Ectodermal cell (in vitro differentiated cells): ENCODE measurements at regions not wholly inside any gene's neighbourhood (a gene's known extent, or its start where the extent isn't known, plus 50 kb on each side); places are given as distances from the start of the nearest gene placed in this dataset.
"Not testable (repeated sequence)": the region's sequence is repeated elsewhere in the genome, so short reads cannot be mapped to it uniquely, and the experiment has no call there.

ENCODE experiments used
- H3K27ac ChIP-seq: 2 replicates; pipeline ENCODE4 v1.7.0; 2013; ENCODE audit warnings: mild to moderate bottlenecking, low read depth, low read length; ENCODE audit not compliant: insufficient read depth, poor library complexity, severe bottlenecking
- H3K27me3 ChIP-seq: 2 replicates; pipeline ENCODE4 v1.7.0; 2013; ENCODE audit warnings: mild to moderate bottlenecking, low read length; ENCODE audit not compliant: insufficient read depth, control insufficient read depth, poor library complexity, severe bottlenecking
- H3K36me3 ChIP-seq: one replicate; pipeline ENCODE4 v1.7.0; 2013; ENCODE audit warnings: low read length; ENCODE audit not compliant: control insufficient read depth, insufficient read depth
- H3K4me1 ChIP-seq: one replicate; pipeline ENCODE4 v1.7.0; 2013; ENCODE audit warnings: low read length; ENCODE audit not compliant: control insufficient read depth, insufficient read depth
- H3K4me3 ChIP-seq: 2 replicates; pipeline ENCODE4 v1.7.0; 2013; ENCODE audit warnings: low read depth, low read length, control low read depth; ENCODE audit not compliant: insufficient read depth
- H3K9me3 ChIP-seq: 2 replicates; pipeline ENCODE4 v1.7.0; 2013; ENCODE audit warnings: mild to moderate bottlenecking, low read length, moderate library complexity; ENCODE audit not compliant: control insufficient read depth
- WGBS, 2 experiments: methylation state at CpG; one replicate each; pipeline ENCODE4 v1.1.7; 2013; ENCODE audit warnings: missing lambda C conversion rate in 2 of 2; 5-methylcytosine and 5-hydroxymethylcytosine counted together

GRCh38 chr10:64115908-64116643, 594.9 kb downstream of the REEP3 start:
- H3K4me3 ChIP-seq, result no peak overlapping the region
- no peaks in the 10 kb centered on the region for H3K27me3 ChIP-seq
- peaks cover 2% of the 10 kb centered on the region for H3K9me3 ChIP-seq
- 67 to 70% methylated on average over 4 of the region's 4 CpGs for WGBS, 2 experiments
- H3K4me1 ChIP-seq, result no peaks in the 10 kb centered on the region
- no peak overlapping the region for H3K27ac ChIP-seq
- no peaks in the 10 kb centered on the region for H3K36me3 ChIP-seq

GRCh38 chr10:64116707-64117106, 595.5 kb downstream of the REEP3 start:
- H3K4me3 ChIP-seq, result no peak overlapping the region
- 79% methylated on average over 1 of the region's 1 CpG for WGBS, 2 experiments
- no peaks in the 10 kb centered on the region for H3K36me3 ChIP-seq
- no peaks in the 10 kb centered on the region for H3K4me1 ChIP-seq
- no peaks in the 10 kb centered on the region for H3K27me3 ChIP-seq
- H3K9me3 ChIP-seq, result peaks cover 2% of the 10 kb centered on the region
- H3K27ac ChIP-seq, result no peak overlapping the region

GRCh38 chr10:64118736-64119135, 597.5 kb downstream of the REEP3 start:
- no peaks in the 10 kb centered on the region for H3K4me1 ChIP-seq
- H3K4me3 ChIP-seq, result no peak overlapping the region
- H3K9me3 ChIP-seq, result peaks cover 2% of the 10 kb centered on the region
- no peaks in the 10 kb centered on the region for H3K27me3 ChIP-seq
- no peak overlapping the region for H3K27ac ChIP-seq
- 95 to 99% methylated on average over 2 of the region's 2 CpGs for WGBS, 2 experiments
- H3K36me3 ChIP-seq, result no peaks in the 10 kb centered on the region

- H3K36me3 ChIP-seq, H3K27me3 ChIP-seq, H3K4me3 ChIP-seq, H3K4me1 ChIP-seq, H3K27ac ChIP-seq, H3K9me3 ChIP-seq: not testable (repeated sequence)
- 89 to 92% methylated on average over 20 to 22 of the region's 23 CpGs for WGBS, 2 experiments
Observed at GRCh38 chr10:64120301-64120980, 599.2 kb downstream of the REEP3 start.

GRCh38 chr10:64130152-64130551, 609.0 kb downstream of the REEP3 start:
- Histone ChIP-seq H3K4me3 (no peak overlapping the region), H3K4me1 (no peaks in the 10 kb centered on the region), H3K27ac (no peak overlapping the region), H3K36me3 (no peaks in the 10 kb centered on the region), H3K9me3 (no peaks in the 10 kb centered on the region), H3K27me3 (no peaks in the 10 kb centered on the region)
- WGBS, 2 experiments, result 84 to 97% methylated on average over 1 of the region's 1 CpG

- Histone ChIP-seq H3K4me3 (no peak overlapping the region), H3K9me3 (no peaks in the 10 kb centered on the region), H3K4me1 (no peaks in the 10 kb centered on the region), H3K27ac (no peak overlapping the region), H3K27me3 (no peaks in the 10 kb centered on the region), H3K36me3 (no peaks in the 10 kb centered on the region)
- 69 to 100% methylated on average over 1 of the region's 1 CpG for WGBS, 2 experiments
Observed at GRCh38 chr10:64134676-64135075, 613.5 kb downstream of the REEP3 start.

GRCh38 chr10:64142395-64142794, 621.2 kb downstream of the REEP3 start:
- 95 to 100% methylated on average over 3 of the region's 3 CpGs for WGBS, 2 experiments

GRCh38 chr10:64148607-64149006, 627.4 kb downstream of the REEP3 start:
- H3K36me3 ChIP-seq, result no peaks in the 10 kb centered on the region
- peaks cover 6% of the 10 kb centered on the region for H3K4me1 ChIP-seq
- H3K27me3 ChIP-seq, result no peaks in the 10 kb centered on the region
- H3K27ac ChIP-seq, result peak overlapping the region; percentile 44
- no peak overlapping the region for H3K4me3 ChIP-seq
- no peaks in the 10 kb centered on the region for H3K9me3 ChIP-seq

More at GRCh38 chr10:64142395-64142794, 621.2 kb downstream of the REEP3 start:
- Histone ChIP-seq H3K4me3 (no peak overlapping the region), H3K4me1 (no peaks in the 10 kb centered on the region), H3K36me3 (no peaks in the 10 kb centered on the region), H3K27me3 (no peaks in the 10 kb centered on the region), H3K9me3 (no peaks in the 10 kb centered on the region), H3K27ac (no peak overlapping the region)

GRCh38 chr10:64156166-64156565, 635.0 kb downstream of the REEP3 start:
- Histone ChIP-seq H3K4me3 (no peak overlapping the region), H3K27ac (no peak overlapping the region), H3K27me3 (no peaks in the 10 kb centered on the region), H3K9me3 (no peaks in the 10 kb centered on the region), H3K36me3 (no peaks in the 10 kb centered on the region), H3K4me1 (no peaks in the 10 kb centered on the region)
- 88 to 92% methylated on average over 3 of the region's 3 CpGs for WGBS, 2 experiments

GRCh38 chr10:64158551-64158950, 637.4 kb downstream of the REEP3 start:
- H3K4me3 ChIP-seq, result no peak overlapping the region
- no peaks in the 10 kb centered on the region for H3K27me3 ChIP-seq
- H3K9me3 ChIP-seq, result no peaks in the 10 kb centered on the region
- H3K27ac ChIP-seq, result no peak overlapping the region
- no peaks in the 10 kb centered on the region for H3K4me1 ChIP-seq
- 96 to 98% methylated on average over 2 of the region's 2 CpGs for WGBS, 2 experiments
- H3K36me3 ChIP-seq, result no peaks in the 10 kb centered on the region
